ENCODE measurements at regions not wholly inside any gene's neighbourhood (a gene's known extent, or its start where the extent isn't known, plus 50 kb on each side); places are given as distances from the start of the nearest gene placed in this dataset.

DNA sequence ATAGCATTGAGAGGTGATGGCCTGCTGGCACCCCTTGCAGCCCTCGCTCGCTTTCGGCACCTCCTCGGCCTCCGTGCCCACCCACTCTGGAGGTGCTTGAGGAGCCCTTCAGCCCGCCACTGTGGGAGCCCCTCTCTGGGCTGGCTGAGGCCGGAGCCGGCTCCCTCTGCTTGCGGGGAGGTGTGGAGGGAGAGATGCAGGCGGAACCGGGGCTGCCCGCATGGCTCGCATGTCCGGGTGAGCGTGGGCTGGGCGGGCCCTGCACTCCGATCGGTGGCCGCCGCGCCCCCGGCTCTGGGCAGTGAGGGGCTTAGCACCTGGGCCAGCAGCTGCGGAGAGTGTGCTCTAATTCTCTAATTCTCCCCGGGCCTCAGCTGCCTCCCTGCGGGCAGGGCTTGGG lies 101.1 kb downstream of the KIF4B start:
- no peak for ATAC-seq
- TF ChIP-seq ESRRG (CRISPR knock-in tag; IDR thresholded peaks at IDR 0.05): no peak

DNA sequence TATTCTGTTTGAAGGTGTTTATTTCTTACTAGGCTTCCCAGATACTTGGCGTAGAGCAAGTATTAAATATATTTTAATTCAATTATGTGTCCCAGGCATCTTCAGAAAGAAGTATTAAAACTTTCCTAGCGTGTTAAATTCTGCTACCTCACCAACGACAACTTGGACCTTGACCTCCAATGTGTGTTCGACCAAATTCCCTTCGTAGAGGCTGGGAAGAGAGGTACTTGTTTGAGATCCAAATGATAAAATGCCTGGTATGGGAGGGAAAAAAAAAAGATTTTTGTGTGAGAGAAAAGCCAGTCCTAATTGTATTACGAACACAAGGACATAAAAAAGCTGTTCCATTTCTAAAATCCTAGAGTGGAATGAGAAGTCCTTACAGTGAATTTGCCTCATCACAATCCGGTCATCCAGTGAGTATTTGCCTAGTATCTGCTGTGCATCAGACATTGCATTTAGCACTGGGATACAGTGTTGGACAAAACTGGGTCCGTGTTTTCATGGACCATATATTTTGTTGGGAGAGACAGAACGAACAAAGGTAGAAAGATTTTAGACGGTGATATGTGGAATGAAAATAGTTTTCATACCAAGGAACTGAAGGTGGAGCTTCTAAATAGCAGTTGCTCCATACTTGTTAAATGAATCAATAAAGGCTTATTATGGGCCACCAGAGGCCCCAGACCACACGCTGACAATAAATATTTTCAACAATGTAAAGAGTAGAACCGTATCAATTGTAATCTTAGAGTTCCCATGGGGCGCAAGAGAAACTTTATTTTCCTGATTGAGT lies 103.1 kb downstream of the KIF4B start:
- no peak for ATAC-seq
- TF ChIP-seq, protein P1, sequence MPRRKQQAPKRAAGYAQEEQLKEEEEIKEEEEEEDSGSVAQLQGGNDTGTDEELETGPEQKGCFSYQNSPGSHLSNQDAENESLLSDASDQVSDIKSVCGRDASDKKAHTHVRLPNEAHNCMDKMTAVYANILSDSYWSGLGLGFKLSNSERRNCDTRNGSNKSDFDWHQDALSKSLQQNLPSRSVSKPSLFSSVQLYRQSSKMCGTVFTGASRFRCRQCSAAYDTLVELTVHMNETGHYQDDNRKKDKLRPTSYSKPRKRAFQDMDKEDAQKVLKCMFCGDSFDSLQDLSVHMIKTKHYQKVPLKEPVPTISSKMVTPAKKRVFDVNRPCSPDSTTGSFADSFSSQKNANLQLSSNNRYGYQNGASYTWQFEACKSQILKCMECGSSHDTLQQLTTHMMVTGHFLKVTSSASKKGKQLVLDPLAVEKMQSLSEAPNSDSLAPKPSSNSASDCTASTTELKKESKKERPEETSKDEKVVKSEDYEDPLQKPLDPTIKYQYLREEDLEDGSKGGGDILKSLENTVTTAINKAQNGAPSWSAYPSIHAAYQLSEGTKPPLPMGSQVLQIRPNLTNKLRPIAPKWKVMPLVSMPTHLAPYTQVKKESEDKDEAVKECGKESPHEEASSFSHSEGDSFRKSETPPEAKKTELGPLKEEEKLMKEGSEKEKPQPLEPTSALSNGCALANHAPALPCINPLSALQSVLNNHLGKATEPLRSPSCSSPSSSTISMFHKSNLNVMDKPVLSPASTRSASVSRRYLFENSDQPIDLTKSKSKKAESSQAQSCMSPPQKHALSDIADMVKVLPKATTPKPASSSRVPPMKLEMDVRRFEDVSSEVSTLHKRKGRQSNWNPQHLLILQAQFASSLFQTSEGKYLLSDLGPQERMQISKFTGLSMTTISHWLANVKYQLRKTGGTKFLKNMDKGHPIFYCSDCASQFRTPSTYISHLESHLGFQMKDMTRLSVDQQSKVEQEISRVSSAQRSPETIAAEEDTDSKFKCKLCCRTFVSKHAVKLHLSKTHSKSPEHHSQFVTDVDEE (CRISPR knock-in tag; IDR thresholded peaks at IDR 0.05): no peak
- TF ChIP-seq PPARA (CRISPR knock-in tag; IDR thresholded peaks at IDR 0.05; ENCODE audit: borderline replicate concordance): no peak

DNA sequence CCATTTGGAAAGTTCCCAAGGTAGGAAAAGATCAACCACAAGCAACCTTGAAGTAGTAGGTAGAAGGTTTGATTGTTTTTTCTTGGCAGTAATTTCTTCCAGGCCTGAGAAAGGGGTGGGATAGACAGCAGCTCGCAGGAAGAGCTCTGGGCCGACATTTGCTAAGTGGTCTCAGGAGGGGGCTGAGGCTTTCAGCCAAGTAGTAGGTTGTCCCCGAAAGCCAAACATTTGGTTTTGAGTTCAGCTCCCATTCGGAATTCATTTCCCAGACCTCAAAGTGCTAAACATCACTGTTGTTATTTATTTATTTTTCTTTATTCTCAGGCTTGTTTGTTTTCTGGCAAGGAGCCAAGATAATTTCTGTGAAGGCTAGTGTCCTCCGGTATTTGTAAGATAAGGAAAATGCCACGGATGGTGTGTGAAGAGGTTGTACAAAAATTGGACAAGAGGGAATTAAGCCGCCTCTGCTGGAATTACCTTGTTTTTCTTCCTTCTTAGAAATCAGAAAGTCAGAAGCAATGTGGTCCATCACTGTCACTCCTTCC lies 112.1 kb downstream of the KIF4B start:
- TF ChIP-seq ZNF565 (CRISPR knock-in tag; conservative IDR thresholded peaks at IDR 0.05; ENCODE audit: low read depth) (no peak), ESRRG (CRISPR knock-in tag; IDR thresholded peaks at IDR 0.05) (no peak), PPARA (CRISPR knock-in tag; IDR thresholded peaks at IDR 0.05; ENCODE audit: borderline replicate concordance) (no peak), RARB (CRISPR knock-in tag; IDR thresholded peaks at IDR 0.05) (no peak), ZNF8 (CRISPR knock-in tag; IDR thresholded peaks at IDR 0.05) (no peak), ZNF70 (CRISPR knock-in tag; IDR thresholded peaks at IDR 0.05) (no peak), ZC3H10 (CRISPR knock-in tag; IDR thresholded peaks at IDR 0.05) (no peak), OSR1 (CRISPR knock-in tag; IDR thresholded peaks at IDR 0.05) (no peak), TCF4 (CRISPR knock-in tag; IDR thresholded peaks at IDR 0.05; ENCODE audit: borderline replicate concordance) (no peak)
- TF ChIP-seq, protein P2, sequence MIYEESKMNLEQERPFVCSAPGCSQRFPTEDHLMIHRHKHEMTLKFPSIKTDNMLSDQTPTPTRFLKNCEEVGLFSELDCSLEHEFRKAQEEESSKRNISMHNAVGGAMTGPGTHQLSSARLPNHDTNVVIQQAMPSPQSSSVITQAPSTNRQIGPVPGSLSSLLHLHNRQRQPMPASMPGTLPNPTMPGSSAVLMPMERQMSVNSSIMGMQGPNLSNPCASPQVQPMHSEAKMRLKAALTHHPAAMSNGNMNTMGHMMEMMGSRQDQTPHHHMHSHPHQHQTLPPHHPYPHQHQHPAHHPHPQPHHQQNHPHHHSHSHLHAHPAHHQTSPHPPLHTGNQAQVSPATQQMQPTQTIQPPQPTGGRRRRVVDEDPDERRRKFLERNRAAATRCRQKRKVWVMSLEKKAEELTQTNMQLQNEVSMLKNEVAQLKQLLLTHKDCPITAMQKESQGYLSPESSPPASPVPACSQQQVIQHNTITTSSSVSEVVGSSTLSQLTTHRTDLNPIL (CRISPR knock-in tag; IDR thresholded peaks at IDR 0.05; ENCODE audit: low read depth): no peak
- TF ChIP-seq, protein P1 (CRISPR knock-in tag; IDR thresholded peaks at IDR 0.05): no peak
- ATAC-seq: no peak

DNA sequence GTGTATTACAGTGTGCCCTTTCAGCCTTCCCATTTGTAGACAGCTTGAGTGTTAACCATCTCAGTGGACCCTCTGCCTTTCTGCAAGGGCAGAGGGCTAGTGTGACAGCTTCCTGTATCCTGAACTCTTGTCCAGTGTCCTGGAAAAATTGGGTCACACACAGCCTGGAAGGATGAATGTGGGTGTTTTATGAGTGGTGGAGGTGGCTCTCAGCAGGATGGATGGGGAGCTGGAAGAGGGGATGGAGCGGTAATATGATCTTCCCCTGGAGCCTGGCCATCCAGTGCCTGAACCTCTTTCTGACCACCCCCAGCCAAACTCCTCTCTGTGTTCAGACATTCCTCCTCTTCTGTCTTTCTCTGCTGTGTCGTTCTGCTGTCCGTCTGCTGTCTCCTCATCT lies 113.0 kb downstream of the KIF4B start:
- TF ChIP-seq BACH2 (CRISPR knock-in tag; IDR thresholded peaks at IDR 0.05; ENCODE audit: borderline replicate concordance) (no peak), ZNF70 (CRISPR knock-in tag; IDR thresholded peaks at IDR 0.05) (no peak), ZNF8 (CRISPR knock-in tag; IDR thresholded peaks at IDR 0.05) (no peak), RARB (CRISPR knock-in tag; IDR thresholded peaks at IDR 0.05) (no peak), OSR1 (CRISPR knock-in tag; IDR thresholded peaks at IDR 0.05) (no peak), PPARA (CRISPR knock-in tag; IDR thresholded peaks at IDR 0.05; ENCODE audit: borderline replicate concordance) (no peak), ARNTL (CRISPR knock-in tag; IDR thresholded peaks at IDR 0.05; ENCODE audit: borderline replicate concordance, low read depth) (no peak), ISL1 (CRISPR knock-in tag; IDR thresholded peaks at IDR 0.05) (no peak)
- TF ChIP-seq, protein P3, sequence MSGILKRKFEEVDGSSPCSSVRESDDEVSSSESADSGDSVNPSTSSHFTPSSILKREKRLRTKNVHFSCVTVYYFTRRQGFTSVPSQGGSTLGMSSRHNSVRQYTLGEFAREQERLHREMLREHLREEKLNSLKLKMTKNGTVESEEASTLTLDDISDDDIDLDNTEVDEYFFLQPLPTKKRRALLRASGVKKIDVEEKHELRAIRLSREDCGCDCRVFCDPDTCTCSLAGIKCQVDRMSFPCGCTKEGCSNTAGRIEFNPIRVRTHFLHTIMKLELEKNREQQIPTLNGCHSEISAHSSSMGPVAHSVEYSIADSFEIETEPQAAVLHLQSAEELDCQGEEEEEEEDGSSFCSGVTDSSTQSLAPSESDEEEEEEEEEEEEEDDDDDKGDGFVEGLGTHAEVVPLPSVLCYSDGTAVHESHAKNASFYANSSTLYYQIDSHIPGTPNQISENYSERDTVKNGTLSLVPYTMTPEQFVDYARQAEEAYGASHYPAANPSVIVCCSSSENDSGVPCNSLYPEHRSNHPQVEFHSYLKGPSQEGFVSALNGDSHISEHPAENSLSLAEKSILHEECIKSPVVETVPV (CRISPR knock-in tag; IDR thresholded peaks at IDR 0.05): no peak
- TF ChIP-seq, protein P4, sequence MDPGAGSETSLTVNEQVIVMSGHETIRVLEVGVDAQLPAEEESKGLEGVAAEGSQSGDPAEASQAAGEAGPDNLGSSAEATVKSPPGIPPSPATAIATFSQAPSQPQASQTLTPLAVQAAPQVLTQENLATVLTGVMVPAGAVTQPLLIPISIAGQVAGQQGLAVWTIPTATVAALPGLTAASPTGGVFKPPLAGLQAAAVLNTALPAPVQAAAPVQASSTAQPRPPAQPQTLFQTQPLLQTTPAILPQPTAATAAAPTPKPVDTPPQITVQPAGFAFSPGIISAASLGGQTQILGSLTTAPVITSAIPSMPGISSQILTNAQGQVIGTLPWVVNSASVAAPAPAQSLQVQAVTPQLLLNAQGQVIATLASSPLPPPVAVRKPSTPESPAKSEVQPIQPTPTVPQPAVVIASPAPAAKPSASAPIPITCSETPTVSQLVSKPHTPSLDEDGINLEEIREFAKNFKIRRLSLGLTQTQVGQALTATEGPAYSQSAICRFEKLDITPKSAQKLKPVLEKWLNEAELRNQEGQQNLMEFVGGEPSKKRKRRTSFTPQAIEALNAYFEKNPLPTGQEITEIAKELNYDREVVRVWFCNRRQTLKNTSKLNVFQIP (CRISPR knock-in tag; IDR thresholded peaks at IDR 0.05; ENCODE audit: borderline replicate concordance, low read depth): no peak
- no peak for ATAC-seq

All from SK-N-SH treated with all-trans-retinoic acid at 6 μM for 48 hours (cell line).